ENCODE measurements at regions not wholly inside any gene's neighbourhood (a gene's known extent, or its start where the extent isn't known, plus 50 kb on each side); places are given as distances from the start of the nearest gene placed in this dataset.

- TF ChIP-seq POLR2A (IDR thresholded peaks at IDR 0.05) (no peak), POLR2AphosphoS5 (IDR thresholded peaks at IDR 0.05) (no peak)
- TF ChIP-seq, protein P1, sequence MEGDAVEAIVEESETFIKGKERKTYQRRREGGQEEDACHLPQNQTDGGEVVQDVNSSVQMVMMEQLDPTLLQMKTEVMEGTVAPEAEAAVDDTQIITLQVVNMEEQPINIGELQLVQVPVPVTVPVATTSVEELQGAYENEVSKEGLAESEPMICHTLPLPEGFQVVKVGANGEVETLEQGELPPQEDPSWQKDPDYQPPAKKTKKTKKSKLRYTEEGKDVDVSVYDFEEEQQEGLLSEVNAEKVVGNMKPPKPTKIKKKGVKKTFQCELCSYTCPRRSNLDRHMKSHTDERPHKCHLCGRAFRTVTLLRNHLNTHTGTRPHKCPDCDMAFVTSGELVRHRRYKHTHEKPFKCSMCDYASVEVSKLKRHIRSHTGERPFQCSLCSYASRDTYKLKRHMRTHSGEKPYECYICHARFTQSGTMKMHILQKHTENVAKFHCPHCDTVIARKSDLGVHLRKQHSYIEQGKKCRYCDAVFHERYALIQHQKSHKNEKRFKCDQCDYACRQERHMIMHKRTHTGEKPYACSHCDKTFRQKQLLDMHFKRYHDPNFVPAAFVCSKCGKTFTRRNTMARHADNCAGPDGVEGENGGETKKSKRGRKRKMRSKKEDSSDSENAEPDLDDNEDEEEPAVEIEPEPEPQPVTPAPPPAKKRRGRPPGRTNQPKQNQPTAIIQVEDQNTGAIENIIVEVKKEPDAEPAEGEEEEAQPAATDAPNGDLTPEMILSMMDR (IDR thresholded peaks at IDR 0.05), result no peak
These were observed 491.5 kb downstream of the OLFM4 start for GRCh38 chr13:53520132-53520531.
